Inflammatory macrophage treated with lipopolysaccharide for 1 hour (primary cell): ENCODE measurements at regions not wholly inside any gene's neighbourhood (a gene's known extent, or its start where the extent isn't known, plus 50 kb on each side); places are given as distances from the start of the nearest gene placed in this dataset.

Source experiments
- DNase-seq, 2 donors: peaks; one replicate each; pipeline ENCODE4 v3.0.0-alpha.2; 2020 to 2022

GRCh38 chr4:96193061-96193460 is 353.2 kb downstream of the PDHA2 start:
- DNase-seq, result no peak

GRCh38 chr4:96194993-96195392 is 355.1 kb downstream of the PDHA2 start:
- DNase-seq, result no peak

- no peak for DNase-seq
Observed at GRCh38 chr4:96205143-96205936, 365.4 kb downstream of the PDHA2 start.

GRCh38 chr4:96227515-96227914 is 387.6 kb downstream of the PDHA2 start:
- no peak for DNase-seq

GRCh38 chr4:96228463-96228862 is 388.6 kb downstream of the PDHA2 start:
- DNase-seq, result no peak

GRCh38 chr4:96240041-96240440 is 400.1 kb downstream of the PDHA2 start:
- DNase-seq, result no peak

- no peak for DNase-seq
Observed at GRCh38 chr4:96241819-96242218, 401.9 kb downstream of the PDHA2 start.

- DNase-seq, result no peak
Observed at GRCh38 chr4:96247096-96247495, 407.2 kb downstream of the PDHA2 start.

GRCh38 chr4:96248225-96248624 is 408.3 kb downstream of the PDHA2 start:
- DNase-seq, result no peak

- no peak for DNase-seq
Observed at GRCh38 chr4:96260064-96260682, 420.3 kb downstream of the PDHA2 start.

GRCh38 chr4:96262057-96262456 is 422.2 kb downstream of the PDHA2 start:
- no peak for DNase-seq

- no peak for DNase-seq
Observed at GRCh38 chr4:96263291-96263690, 423.4 kb downstream of the PDHA2 start.

- DNase-seq, result no peak
Observed at GRCh38 chr4:96264941-96265463, 425.1 kb downstream of the PDHA2 start.

GRCh38 chr4:96293806-96294205 is 453.9 kb downstream of the PDHA2 start:
- no peak for DNase-seq

- DNase-seq, result no peak
Observed at GRCh38 chr4:96295143-96295741, 455.3 kb downstream of the PDHA2 start.

- DNase-seq, result no peak
Observed at GRCh38 chr4:96301715-96302114, 461.8 kb downstream of the PDHA2 start.

- DNase-seq, result no peak
Observed at GRCh38 chr4:96305030-96305429, 465.1 kb downstream of the PDHA2 start.

GRCh38 chr4:96312046-96312685 is 472.3 kb downstream of the PDHA2 start:
- DNase-seq, result no peak

- no peak for DNase-seq
Observed at GRCh38 chr4:96315815-96316214, 475.9 kb downstream of the PDHA2 start.

- DNase-seq, result no peak
Observed at GRCh38 chr4:96316776-96317175, 476.9 kb downstream of the PDHA2 start.

GRCh38 chr4:96317891-96318290 is 478.0 kb downstream of the PDHA2 start:
- no peak for DNase-seq

GRCh38 chr4:96326846-96327245 is 487.0 kb downstream of the PDHA2 start:
- DNase-seq, result no peak

GRCh38 chr4:96342196-96342595 is 502.3 kb downstream of the PDHA2 start:
- no peak for DNase-seq
